HCT116 (cell line): ENCODE measurements at regions not wholly inside any gene's neighbourhood (a gene's known extent, or its start where the extent isn't known, plus 50 kb on each side); places are given as distances from the start of the nearest gene placed in this dataset.

Experiments
- ATAC-seq: fragments of 200-7000 bp; cut with Tn5 transposase; 2 replicates; pipeline ENCODE4 v1.9.1; 2020; ENCODE audit warnings: mild to moderate bottlenecking, moderate library complexity
- BruUV-seq: library from RNA; stranded (reverse); fragments of 400-500 nt; replicated peaks from 2 replicates; lab custom pipeline; 2021; lab: Mats Ljungman, UMichigan
- CTCF ChIA-PET: fragments of 300-600 bp; sonication (Branson Sonifier 250); formaldehyde crosslinking; loops from one replicate; lab custom pipeline; 2021; ENCODE audit warnings: antibody characterized with exemption; lab: Charles Lee
- POLR2A ChIA-PET: fragments of 300-600, 350-600 bp; sonication (Branson Sonifier 250); formaldehyde crosslinking; loops from one replicate; lab custom pipeline; 2021; ENCODE audit warnings: antibody characterized with exemption; lab: Charles Lee
- RAD21 ChIA-PET, 2 experiments: fragments of 300-600 bp; sonication (Branson Sonifier 250); formaldehyde crosslinking; loops; one replicate each; lab custom pipeline; 2023; ENCODE audit warnings: low total read pairs in 2 of 2; ENCODE audit not compliant: uncharacterized antibody in 2 of 2, unreplicated experiment in 2 of 2, low non-redundant PET in 1 of 2; lab: Charles Lee
- DNase-seq: peaks from one replicate; pipeline ENCODE4 v3.0.0-alpha.2; 2010; ENCODE audit warnings: low read depth, low spot score
- H2AFZ ChIP-seq: fragments of 200-600 bp; shearing (Covaris generic), sonication (generic); 2 replicates; pipeline ENCODE4 v1.6.1; 2017; ENCODE audit warnings: low read depth, mixed run types, mixed read lengths, antibody characterized with exemption, low read length; ENCODE audit not compliant: poor library complexity, severe bottlenecking
- H3K27ac ChIP-seq: 2 replicates; pipeline ENCODE4 v1.5.1; 2012; ENCODE audit warnings: low read depth, low read length
- H3K27me3 ChIP-seq: fragments of 200-600 bp; sonication (generic); 2 replicates; pipeline ENCODE4 v1.6.1; 2016; ENCODE audit warnings: mixed run types, low read length, mixed read lengths; ENCODE audit not compliant: insufficient read depth
- H3K36me3 ChIP-seq, 2 experiments: fragments of 200-500 bp in 1 of 2; fragments of 200-600 bp in 1 of 2; sonication (Bioruptor generic) in 1 of 2; sonication (generic) in 1 of 2; 2 replicates each; pipeline versions ENCODE4 v1.5.1 to v1.6.1; 2014 to 2016; ENCODE audit warnings: low read length in 2 of 2, inconsistent platforms in 1 of 2, mixed read lengths in 1 of 2, mixed run types in 1 of 2; ENCODE audit not compliant: insufficient read depth in 2 of 2, control insufficient read depth in 1 of 2
- H3K4me1 ChIP-seq, 2 experiments: fragments of 200-600 bp in 1 of 2; sonication (generic) in 1 of 2; 2 replicates each; pipeline versions ENCODE4 v1.5.1 to v1.6.1; 2012 to 2017; ENCODE audit warnings: low read length in 2 of 2, inconsistent platforms in 1 of 2, mild to moderate bottlenecking in 1 of 2, mixed read lengths in 1 of 2, mixed run types in 1 of 2, moderate library complexity in 1 of 2; ENCODE audit not compliant: insufficient read depth in 2 of 2, control insufficient read depth in 1 of 2
- H3K4me2 ChIP-seq: fragments of 200-600 bp; sonication (generic); 2 replicates; pipeline ENCODE4 v1.6.1; 2017; ENCODE audit warnings: mixed run types, low read length, mixed read lengths
- H3K4me3 ChIP-seq, 2 experiments: fragments of 200-600 bp in 1 of 2; sonication (generic) in 1 of 2; replicated peaks in 1 of 2; 2 replicates each; pipeline ENCODE4 v1.5.1; 2011 to 2016; ENCODE audit warnings: low read length in 2 of 2, control low read depth in 1 of 2, low read depth in 1 of 2, mild to moderate bottlenecking in 1 of 2, mixed read lengths in 1 of 2, mixed run types in 1 of 2
- H3K79me2 ChIP-seq: fragments of 200-600 bp; sonication (generic); 2 replicates; pipeline ENCODE4 v1.6.1; 2017; ENCODE audit warnings: mild to moderate bottlenecking, mixed run types, low read length, moderate library complexity, mixed read lengths; ENCODE audit not compliant: insufficient read depth
- H3K9ac ChIP-seq: fragments of 200-600 bp; sonication (generic); 2 replicates; pipeline ENCODE4 v1.6.1; 2016; ENCODE audit warnings: low read length, mixed read lengths
- H3K9me2 ChIP-seq: fragments of 200-600 bp; sonication (generic), shearing (Covaris generic); 2 replicates; pipeline ENCODE4 v1.6.1; 2017; ENCODE audit warnings: mixed run types, mild to moderate bottlenecking, moderate library complexity; ENCODE audit not compliant: insufficient read depth
- H3K9me3 ChIP-seq, 2 experiments: fragments of 200-500 bp in 1 of 2; fragments of 200-600 bp in 1 of 2; sonication (Bioruptor generic) in 1 of 2; sonication (generic) in 1 of 2; 2 replicates each; pipeline ENCODE4 v1.6.1; 2014 to 2017; ENCODE audit warnings: low read length in 2 of 2, mixed read lengths in 2 of 2, inconsistent platforms in 1 of 2, low read depth in 1 of 2, mild to moderate bottlenecking in 1 of 2, mixed run types in 1 of 2, moderate library complexity in 1 of 2; ENCODE audit not compliant: control insufficient read depth in 1 of 2, insufficient read depth in 1 of 2
- H4K20me1 ChIP-seq: fragments of 200-600 bp; sonication (generic), shearing (Covaris generic); 2 replicates; pipeline ENCODE4 v1.6.1; 2017; ENCODE audit warnings: mixed run types, mild to moderate bottlenecking, moderate library complexity; ENCODE audit not compliant: insufficient read depth
- CBX3 ChIP-seq: IDR thresholded peaks from 2 replicates; pipeline ENCODE4 v1.6.1; 2012; ENCODE audit warnings: low read depth
- CEBPB ChIP-seq: IDR thresholded peaks from 2 replicates; pipeline ENCODE4 v1.6.1; 2012; ENCODE audit warnings: low read depth
- EGR1 ChIP-seq: IDR thresholded peaks from 2 replicates; pipeline ENCODE4 v1.6.1; 2012; ENCODE audit warnings: low read depth
- ELF1 ChIP-seq: IDR thresholded peaks from 2 replicates; pipeline ENCODE4 v1.6.1; 2012; ENCODE audit warnings: low read depth, borderline replicate concordance
- EZH2phosphoT487 ChIP-seq: fragments of 200-600 bp; IDR thresholded peaks from 2 replicates; pipeline ENCODE4 v1.6.1; 2018; ENCODE audit warnings: antibody characterized with exemption, borderline replicate concordance
- FOSL1 ChIP-seq: IDR thresholded peaks from 2 replicates; pipeline ENCODE4 v1.6.1; 2012; ENCODE audit warnings: low read depth
- JUND ChIP-seq: IDR thresholded peaks from 2 replicates; pipeline ENCODE4 v1.6.1; 2012
- MAX ChIP-seq: IDR thresholded peaks from 2 replicates; pipeline ENCODE4 v1.6.1; 2012
- POLR2A ChIP-seq: IDR thresholded peaks from 2 replicates; pipeline ENCODE4 v1.7.0; 2011; ENCODE audit warnings: borderline replicate concordance; ENCODE audit not compliant: insufficient read depth, insufficient read length; ENCODE audit errors: extremely low read depth
- POLR2AphosphoS5 ChIP-seq: IDR thresholded peaks from 2 replicates; pipeline ENCODE4 v1.6.1; 2011; ENCODE audit warnings: mild to moderate bottlenecking, low read depth, low read length, moderate library complexity
- REST ChIP-seq: IDR thresholded peaks from 2 replicates; pipeline ENCODE4 v1.6.1; 2012; ENCODE audit warnings: low read depth
- SIN3A ChIP-seq: IDR thresholded peaks from 2 replicates; pipeline ENCODE4 v1.6.1; 2012; ENCODE audit warnings: low read depth
- SP1 ChIP-seq: IDR thresholded peaks from 2 replicates; pipeline ENCODE4 v1.6.1; 2012; ENCODE audit warnings: low read depth
- SRF ChIP-seq: IDR thresholded peaks from 2 replicates; pipeline ENCODE4 v1.6.1; 2012; ENCODE audit warnings: low read depth
- TCF7L2 ChIP-seq: IDR thresholded peaks from 2 replicates; pipeline ENCODE4 v1.7.0; 2011; ENCODE audit warnings: borderline replicate concordance, inconsistent platforms; ENCODE audit not compliant: insufficient read depth, insufficient read length; ENCODE audit errors: extremely low read depth
- YY1 ChIP-seq: IDR thresholded peaks from 2 replicates; pipeline ENCODE4 v1.6.1; 2011; ENCODE audit warnings: low read length, low read depth, moderate library complexity, mild to moderate bottlenecking; ENCODE audit not compliant: insufficient replicate concordance; ENCODE audit errors: extremely low read depth
- ZNF274 ChIP-seq: fragments of 200-500 bp; sonication (Bioruptor generic); IDR thresholded peaks from 2 replicates; pipeline ENCODE4 v1.6.1; 2014; ENCODE audit warnings: mild to moderate bottlenecking, low read depth, low read length, inconsistent platforms
- intact Hi-C: fragments of 100-400 bp; cut with micrococcal nuclease; formaldehyde crosslinking; loops from 2 replicates; pipeline ENCODE4 v1.10.0; 2022
- TF ChIP-seq, protein P1 (sequence below), 3 experiments: fragments of 200-600 bp in 1 of 3; sonication (generic) in 1 of 3; IDR thresholded peaks in 2 of 3; conservative IDR thresholded peaks in 1 of 3; 2 replicates each; pipeline ENCODE4 v1.5.1; 2012 to 2017; ENCODE audit warnings: low read depth in 2 of 3, low read length in 2 of 3, antibody characterized with exemption in 1 of 3, borderline replicate concordance in 1 of 3, control low read depth in 1 of 3, mild to moderate bottlenecking in 1 of 3, mixed read lengths in 1 of 3, mixed run types in 1 of 3, moderate library complexity in 1 of 3; ENCODE audit not compliant: insufficient read depth in 1 of 3
- TF ChIP-seq, protein P2 (sequence below): IDR thresholded peaks from 2 replicates; pipeline ENCODE4 v1.6.1; 2012

GRCh38 chr1:177848577-177848976, 121.3 kb downstream of the SEC16B start:
- ChIA-PET CTCF (no interaction called here), POLR2A (no interaction called here)
- no TSS peak for BruUV-seq
- Histone ChIP-seq H3K27me3 (peaks cover 44% of the 10 kb centered on the region; the same call in 1 of the 2 replicates), H3K9me2 (no peaks in the 10 kb centered on the region), H3K27ac (no peak overlapping the region), H3K4me2 (no peak overlapping the region), H3K4me3 (no peak overlapping the region), H3K4me1 (no peaks in the 10 kb centered on the region), H4K20me1 (no peaks in the 10 kb centered on the region), H2AFZ (no peak overlapping the region), H3K9me3 (no peaks in the 10 kb centered on the region), H3K79me2 (no peaks in the 10 kb centered on the region)
- DNase-seq, result no peak
- no peak for ATAC-seq
- intact Hi-C loops, result no loop called here
- TF ChIP-seq SP1 (no peak), POLR2AphosphoS5 (no peak), EGR1 (no peak), TCF7L2 (no peak), ZNF274 (no peak), SRF (no peak), MAX (no peak), POLR2A (no peak), ELF1 (no peak), CBX3 (no peak), SIN3A (no peak), EZH2phosphoT487 (no peak), CEBPB (no peak), YY1 (no peak), JUND (no peak), FOSL1 (no peak), REST (no peak)
- TF ChIP-seq, protein P1, sequence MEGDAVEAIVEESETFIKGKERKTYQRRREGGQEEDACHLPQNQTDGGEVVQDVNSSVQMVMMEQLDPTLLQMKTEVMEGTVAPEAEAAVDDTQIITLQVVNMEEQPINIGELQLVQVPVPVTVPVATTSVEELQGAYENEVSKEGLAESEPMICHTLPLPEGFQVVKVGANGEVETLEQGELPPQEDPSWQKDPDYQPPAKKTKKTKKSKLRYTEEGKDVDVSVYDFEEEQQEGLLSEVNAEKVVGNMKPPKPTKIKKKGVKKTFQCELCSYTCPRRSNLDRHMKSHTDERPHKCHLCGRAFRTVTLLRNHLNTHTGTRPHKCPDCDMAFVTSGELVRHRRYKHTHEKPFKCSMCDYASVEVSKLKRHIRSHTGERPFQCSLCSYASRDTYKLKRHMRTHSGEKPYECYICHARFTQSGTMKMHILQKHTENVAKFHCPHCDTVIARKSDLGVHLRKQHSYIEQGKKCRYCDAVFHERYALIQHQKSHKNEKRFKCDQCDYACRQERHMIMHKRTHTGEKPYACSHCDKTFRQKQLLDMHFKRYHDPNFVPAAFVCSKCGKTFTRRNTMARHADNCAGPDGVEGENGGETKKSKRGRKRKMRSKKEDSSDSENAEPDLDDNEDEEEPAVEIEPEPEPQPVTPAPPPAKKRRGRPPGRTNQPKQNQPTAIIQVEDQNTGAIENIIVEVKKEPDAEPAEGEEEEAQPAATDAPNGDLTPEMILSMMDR (IDR thresholded peaks at IDR 0.05 in 2 of 3, conservative IDR thresholded peaks at IDR 0.05 in 1 of 3; ENCODE audit: borderline replicate concordance in 1 of 3, insufficient read depth in 1 of 3, low read depth in 2 of 3, low read length in 2 of 3), result no peak
- TF ChIP-seq, protein P2, sequence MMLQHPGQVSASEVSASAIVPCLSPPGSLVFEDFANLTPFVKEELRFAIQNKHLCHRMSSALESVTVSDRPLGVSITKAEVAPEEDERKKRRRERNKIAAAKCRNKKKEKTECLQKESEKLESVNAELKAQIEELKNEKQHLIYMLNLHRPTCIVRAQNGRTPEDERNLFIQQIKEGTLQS, result no peak
- TF ChIP-seq, all 23 proteins: peak for 0
- Histone ChIP-seq H3K9ac (no peak overlapping the region), H3K36me3 (no peaks in the 10 kb centered on the region)
- RAD21 ChIA-PET, result no interaction called here
